Karpas-422 (cell line): ENCODE measurements at regions not wholly inside any gene's neighbourhood (a gene's known extent, or its start where the extent isn't known, plus 50 kb on each side); places are given as distances from the start of the nearest gene placed in this dataset.

Experiments used
- DNase-seq: peaks from one replicate; pipeline ENCODE4 v3.0.0-alpha.2; 2015
- H2AFZ ChIP-seq: fragments of 200-600 bp; sonication (generic); 2 replicates; pipeline ENCODE4 v1.6.1; 2014; ENCODE audit warnings: antibody characterized with exemption, low read length, mixed read lengths
- H3K27ac ChIP-seq: fragments of 200-600 bp; sonication (generic); 2 replicates; pipeline ENCODE4 v1.5.1; 2014; ENCODE audit warnings: mild to moderate bottlenecking, low read length, moderate library complexity
- H3K27me3 ChIP-seq: fragments of 200-600 bp; sonication (generic); 2 replicates; pipeline ENCODE4 v1.6.1; 2014; ENCODE audit warnings: low read length, mixed read lengths
- H3K36me3 ChIP-seq: fragments of 200-600 bp; sonication (generic); 2 replicates; pipeline ENCODE4 v1.6.1; 2014; ENCODE audit warnings: low read length, mixed read lengths; ENCODE audit not compliant: insufficient read depth
- H3K4me1 ChIP-seq: fragments of 200-600 bp; sonication (generic); 2 replicates; pipeline ENCODE4 v1.6.1; 2014; ENCODE audit warnings: mild to moderate bottlenecking, low read length, mixed read lengths
- H3K4me2 ChIP-seq: fragments of 200-600 bp; sonication (generic); 2 replicates; pipeline ENCODE4 v1.6.1; 2014; ENCODE audit warnings: low read length, low read depth, mild to moderate bottlenecking; ENCODE audit not compliant: poor library complexity, severe bottlenecking
- H3K4me3 ChIP-seq: fragments of 200-600 bp; sonication (generic); 2 replicates; pipeline ENCODE4 v1.5.1; 2014; ENCODE audit warnings: mild to moderate bottlenecking, antibody characterized with exemption, low read length, mixed read lengths
- H3K79me2 ChIP-seq: fragments of 200-600 bp; sonication (generic); 2 replicates; pipeline ENCODE4 v1.6.1; 2014; ENCODE audit warnings: mild to moderate bottlenecking, low read length, mixed read lengths
- H3K9ac ChIP-seq: fragments of 200-600 bp; sonication (generic); 2 replicates; pipeline ENCODE4 v1.6.0; 2014; ENCODE audit warnings: low read length
- H3K9me2 ChIP-seq: fragments of 200-600 bp; sonication (generic), shearing (Covaris generic); replicated peaks from 2 replicates; pipeline ENCODE4 v1.6.0; 2014; ENCODE audit warnings: mild to moderate bottlenecking, low read length, moderate library complexity; ENCODE audit not compliant: insufficient read depth
- H3K9me3 ChIP-seq: fragments of 300-700, 200-600 bp; sonication (generic); 2 replicates; pipeline ENCODE4 v1.6.1; 2014; ENCODE audit warnings: low read length, mixed read lengths
- H4K20me1 ChIP-seq: fragments of 200-600 bp; sonication (generic); 2 replicates; pipeline ENCODE4 v1.6.1; 2014; ENCODE audit warnings: mild to moderate bottlenecking, antibody characterized with exemption, low read length, low read depth; ENCODE audit not compliant: insufficient read depth

GRCh38 chr12:91861554-91861953, 284.1 kb downstream of the BTG1 start:
- no peak overlapping the region for H3K4me3 ChIP-seq
- H3K36me3 ChIP-seq, result no peaks in the 10 kb centered on the region

GRCh38 chr12:91859347-91859746, 286.3 kb downstream of the BTG1 start:
- no peak overlapping the region for H2AFZ ChIP-seq
- no peaks in the 10 kb centered on the region for H4K20me1 ChIP-seq

More at GRCh38 chr12:91861554-91861953, 284.1 kb downstream of the BTG1 start:
- Histone ChIP-seq H3K4me1 (no peaks in the 10 kb centered on the region), H2AFZ (no peak overlapping the region), H3K9me2 (no peaks in the 10 kb centered on the region), H3K27ac (no peak overlapping the region), H3K79me2 (no peaks in the 10 kb centered on the region), H3K9ac (no peak overlapping the region), H3K27me3 (no peaks in the 10 kb centered on the region), H3K9me3 (no peaks in the 10 kb centered on the region), H4K20me1 (no peaks in the 10 kb centered on the region), H3K4me2 (no peak overlapping the region)
- DNase-seq, result no peak

GRCh38 chr12:91857813-91858542, 287.7 kb downstream of the BTG1 start:
- no peaks in the 10 kb centered on the region for H3K79me2 ChIP-seq
- H3K27ac ChIP-seq, result no peak overlapping the region
- no peaks in the 10 kb centered on the region for H4K20me1 ChIP-seq
- H3K27me3 ChIP-seq, result no peaks in the 10 kb centered on the region
- no peaks in the 10 kb centered on the region for H3K36me3 ChIP-seq
- no peaks in the 10 kb centered on the region for H3K9me2 ChIP-seq
- H2AFZ ChIP-seq, result no peak overlapping the region
- DNase-seq, result no peak
- H3K9ac ChIP-seq, result no peak overlapping the region
- H3K4me1 ChIP-seq, result no peaks in the 10 kb centered on the region
- no peaks in the 10 kb centered on the region for H3K9me3 ChIP-seq
- no peak overlapping the region for H3K4me2 ChIP-seq
- no peak overlapping the region for H3K4me3 ChIP-seq

More at GRCh38 chr12:91859347-91859746, 286.3 kb downstream of the BTG1 start:
- H3K36me3 ChIP-seq, result no peaks in the 10 kb centered on the region
- no peaks in the 10 kb centered on the region for H3K27me3 ChIP-seq
- no peaks in the 10 kb centered on the region for H3K79me2 ChIP-seq
- no peak overlapping the region for H3K4me3 ChIP-seq
- H3K27ac ChIP-seq, result no peak overlapping the region
- H3K4me2 ChIP-seq, result no peak overlapping the region
- DNase-seq, result no peak
- H3K9ac ChIP-seq, result no peak overlapping the region
- no peaks in the 10 kb centered on the region for H3K4me1 ChIP-seq
- no peaks in the 10 kb centered on the region for H3K9me2 ChIP-seq
- no peaks in the 10 kb centered on the region for H3K9me3 ChIP-seq

- Histone ChIP-seq H3K4me2 (no peak overlapping the region), H2AFZ (no peak overlapping the region), H3K9me3 (no peaks in the 10 kb centered on the region), H4K20me1 (no peaks in the 10 kb centered on the region), H3K9ac (no peak overlapping the region), H3K9me2 (no peaks in the 10 kb centered on the region), H3K79me2 (no peaks in the 10 kb centered on the region), H3K27me3 (no peaks in the 10 kb centered on the region), H3K36me3 (no peaks in the 10 kb centered on the region), H3K4me3 (no peak overlapping the region), H3K27ac (no peak overlapping the region), H3K4me1 (no peaks in the 10 kb centered on the region)
- DNase-seq, result no peak
These were observed 290.9 kb downstream of the BTG1 start for GRCh38 chr12:91854725-91855124.

DNA sequence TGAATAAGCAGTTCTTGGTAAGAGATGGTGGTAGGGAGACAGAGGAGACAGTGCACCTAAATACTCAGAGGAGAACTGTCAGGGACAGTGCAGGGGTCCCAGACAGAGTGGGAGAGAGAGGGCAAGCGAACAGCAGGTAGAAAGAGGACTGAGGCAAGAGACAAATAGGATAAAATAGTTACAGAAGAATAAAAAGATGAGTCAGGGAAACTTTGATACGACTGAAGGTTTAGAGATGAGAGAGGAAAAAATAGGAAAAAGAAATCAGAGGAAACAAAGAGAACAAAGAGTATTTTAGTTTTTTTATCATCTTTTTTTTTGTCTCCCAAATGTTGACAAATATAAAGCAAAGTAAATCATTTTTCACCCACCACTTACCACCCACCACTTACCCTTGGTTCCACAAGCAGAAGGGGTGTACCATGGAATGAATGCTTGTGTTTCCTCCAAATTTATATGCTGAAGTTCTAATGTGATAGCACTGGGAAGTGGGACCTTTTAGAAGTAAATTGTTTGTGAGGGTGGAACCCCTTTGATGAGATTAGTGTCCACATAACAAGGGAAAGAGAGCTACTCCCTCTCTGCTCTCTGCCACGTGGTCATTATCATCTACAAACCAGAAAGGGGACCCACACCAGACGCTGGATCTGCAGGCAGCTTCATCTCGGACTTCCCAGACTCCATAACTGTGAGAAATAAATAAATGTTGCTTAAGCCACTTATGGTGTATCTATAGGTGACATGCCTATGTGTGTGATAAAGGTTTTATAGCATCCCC, 292.1 kb downstream of the BTG1 start:
- Histone ChIP-seq H3K9me2 (no peaks in the 10 kb centered on the region), H3K4me1 (no peaks in the 10 kb centered on the region), H3K4me3 (no peak overlapping the region), H4K20me1 (no peaks in the 10 kb centered on the region), H3K4me2 (no peak overlapping the region), H3K79me2 (no peaks in the 10 kb centered on the region), H3K36me3 (no peaks in the 10 kb centered on the region), H2AFZ (no peak overlapping the region), H3K27me3 (no peaks in the 10 kb centered on the region), H3K9me3 (no peaks in the 10 kb centered on the region), H3K27ac (no peak overlapping the region), H3K9ac (no peak overlapping the region)
- no peak for DNase-seq

- Histone ChIP-seq H3K4me3 (no peak overlapping the region), H3K36me3 (no peaks in the 10 kb centered on the region), H3K9me2 (no peaks in the 10 kb centered on the region), H3K4me1 (no peaks in the 10 kb centered on the region), H3K9ac (no peak overlapping the region), H3K27ac (no peak overlapping the region), H3K9me3 (no peaks in the 10 kb centered on the region), H3K79me2 (no peaks in the 10 kb centered on the region), H3K4me2 (no peak overlapping the region), H3K27me3 (no peaks in the 10 kb centered on the region), H2AFZ (no peak overlapping the region), H4K20me1 (no peaks in the 10 kb centered on the region)
- DNase-seq, result no peak
These were observed 293.0 kb downstream of the BTG1 start for GRCh38 chr12:91852634-91853033.

GRCh38 chr12:91851741-91852477, 293.7 kb downstream of the BTG1 start:
- no peak overlapping the region for H3K9ac ChIP-seq
- H3K4me1 ChIP-seq, result no peaks in the 10 kb centered on the region
- no peaks in the 10 kb centered on the region for H3K9me3 ChIP-seq
- no peaks in the 10 kb centered on the region for H4K20me1 ChIP-seq
- H3K27me3 ChIP-seq, result no peaks in the 10 kb centered on the region
- no peak overlapping the region for H3K27ac ChIP-seq
- H3K4me3 ChIP-seq, result no peak overlapping the region
- no peak overlapping the region for H3K4me2 ChIP-seq
- no peaks in the 10 kb centered on the region for H3K9me2 ChIP-seq
- no peaks in the 10 kb centered on the region for H3K79me2 ChIP-seq
- H3K36me3 ChIP-seq, result no peaks in the 10 kb centered on the region
- H2AFZ ChIP-seq, result no peak overlapping the region
- DNase-seq, result no peak

DNA sequence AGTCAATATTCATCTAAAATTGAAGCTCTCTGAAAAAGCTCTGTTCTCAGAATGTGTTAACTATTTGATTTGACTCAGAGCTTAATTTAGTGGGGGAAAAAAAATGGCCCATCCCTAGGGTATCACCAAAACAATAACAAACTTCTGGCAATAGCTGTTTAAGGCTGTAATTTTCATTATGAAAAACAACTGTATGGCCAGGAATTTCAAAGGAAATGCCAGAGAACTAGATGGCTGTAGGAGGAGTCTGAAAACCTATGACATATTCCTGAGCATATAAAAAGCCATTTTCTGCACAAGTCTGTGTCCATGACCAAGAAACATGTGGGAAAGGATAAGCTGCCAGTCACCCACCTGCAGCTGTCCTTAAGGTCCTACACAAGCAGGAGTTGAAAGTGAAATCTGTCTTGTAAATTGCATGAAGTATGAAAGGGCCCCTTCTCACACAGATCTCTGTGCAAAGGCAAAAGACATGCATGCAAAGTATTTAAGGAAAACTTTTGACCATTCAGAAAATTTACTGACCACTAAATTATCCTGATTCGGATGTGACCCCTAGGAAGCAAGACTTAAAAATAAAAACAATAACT, 299.1 kb downstream of the BTG1 start:
- Histone ChIP-seq H3K9me3 (no peaks in the 10 kb centered on the region), H3K4me2 (no peak overlapping the region), H3K36me3 (no peaks in the 10 kb centered on the region), H3K9me2 (no peaks in the 10 kb centered on the region), H4K20me1 (no peaks in the 10 kb centered on the region), H3K27me3 (no peaks in the 10 kb centered on the region), H3K27ac (no peak overlapping the region), H3K9ac (no peak overlapping the region), H2AFZ (no peak overlapping the region), H3K4me1 (no peaks in the 10 kb centered on the region), H3K4me3 (no peak overlapping the region), H3K79me2 (no peaks in the 10 kb centered on the region)
- no peak for DNase-seq
